HuH-7 (cell line): ENCODE measurements at regions not wholly inside any gene's neighbourhood (a gene's known extent, or its start where the extent isn't known, plus 50 kb on each side); places are given as distances from the start of the nearest gene placed in this dataset.

Experiments
- DNase-seq: peaks from one replicate; pipeline ENCODE4 v3.0.0; 2011; ENCODE audit warnings: low spot score

- no peak for DNase-seq
These were observed 50.3 kb upstream of the GADD45G start for GRCh38 chr9:89554307-89555035.

DNA sequence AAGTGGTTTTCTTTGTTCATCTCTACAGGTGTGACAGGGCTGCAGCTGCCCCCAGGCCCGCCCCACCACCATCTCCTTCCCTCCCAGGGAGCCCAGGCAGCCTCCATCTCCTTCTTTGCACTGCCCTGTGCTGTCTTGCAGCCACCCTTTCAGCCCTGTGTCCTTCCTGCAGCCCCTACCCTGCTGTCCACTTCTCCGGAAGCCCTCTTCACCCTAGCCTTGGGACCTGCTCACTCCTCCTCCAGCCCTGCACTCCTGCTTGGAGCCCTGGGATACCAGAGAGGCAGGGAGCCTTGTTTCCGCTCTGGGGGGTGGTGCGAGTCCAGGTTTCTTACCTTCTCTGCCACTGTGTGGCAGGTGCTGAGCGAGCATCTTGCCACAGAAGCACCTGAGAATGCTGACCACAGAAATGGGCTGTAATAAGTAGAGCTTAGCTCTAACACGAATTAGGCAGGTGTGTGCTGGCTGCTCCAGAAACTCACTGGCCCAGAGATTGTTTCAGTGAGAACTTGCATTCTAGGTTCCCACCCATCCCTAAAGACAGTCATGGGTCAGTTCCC lies 51.3 kb upstream of the GADD45G start:
- DNase-seq = no peak

DNA sequence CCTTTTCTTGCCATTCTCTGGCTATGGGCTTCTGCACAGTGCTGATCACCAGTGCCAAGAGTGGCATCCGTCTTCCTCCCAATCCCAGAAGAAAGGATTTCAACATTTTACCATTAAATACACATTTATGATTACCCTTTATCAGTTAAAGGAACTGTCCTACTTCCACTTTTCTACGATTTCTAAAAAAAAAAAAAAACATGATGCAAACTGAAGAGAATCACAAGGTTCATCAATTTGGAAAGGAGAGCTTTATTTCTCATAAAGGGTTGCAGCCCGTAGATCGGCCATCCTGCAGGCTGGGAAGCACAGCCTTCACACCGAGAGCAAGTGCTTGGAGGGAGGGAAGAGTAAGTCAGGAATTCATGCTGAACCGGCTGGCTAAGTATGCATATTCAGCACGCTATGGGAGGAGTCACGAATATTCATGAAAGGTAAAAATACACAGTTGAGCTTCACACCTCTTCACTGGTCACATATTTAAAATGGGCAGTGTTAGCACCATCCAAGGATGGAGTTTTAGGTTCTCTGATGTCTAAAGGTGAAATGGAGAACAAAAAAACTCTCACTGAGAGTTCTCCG lies 52.5 kb upstream of the SEMA4D start:
- no peak for DNase-seq

DNA sequence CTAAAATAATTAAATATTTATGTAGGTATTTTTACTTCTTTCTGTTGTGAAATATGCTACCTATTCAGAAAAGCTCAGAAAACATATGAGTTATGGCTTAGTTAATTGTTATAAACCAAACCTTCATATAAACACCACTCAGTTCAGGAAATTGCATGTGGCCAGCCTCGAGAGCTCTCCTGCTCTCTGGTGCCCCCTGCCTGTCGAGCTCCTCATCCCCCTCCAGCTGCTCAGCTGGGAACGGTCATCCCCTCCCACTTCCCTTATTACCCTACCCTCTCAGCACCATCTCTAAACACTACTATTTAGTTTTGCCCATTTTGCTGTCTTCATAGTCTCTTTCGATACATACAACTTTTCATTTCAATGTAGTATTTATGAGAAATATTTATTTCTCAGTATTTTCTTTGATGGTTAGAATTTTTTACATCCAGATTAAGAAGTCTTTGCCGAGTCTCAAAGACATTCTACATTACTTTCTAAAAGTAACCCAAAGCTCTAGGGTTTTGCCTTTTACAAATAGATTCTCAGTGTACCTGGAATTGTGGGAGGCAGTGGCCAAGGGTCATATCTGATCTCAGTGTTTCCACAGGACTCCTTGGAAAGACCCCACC lies 51.2 kb upstream of the SEMA4D start:
- peak; percentile 79 for DNase-seq

DNA sequence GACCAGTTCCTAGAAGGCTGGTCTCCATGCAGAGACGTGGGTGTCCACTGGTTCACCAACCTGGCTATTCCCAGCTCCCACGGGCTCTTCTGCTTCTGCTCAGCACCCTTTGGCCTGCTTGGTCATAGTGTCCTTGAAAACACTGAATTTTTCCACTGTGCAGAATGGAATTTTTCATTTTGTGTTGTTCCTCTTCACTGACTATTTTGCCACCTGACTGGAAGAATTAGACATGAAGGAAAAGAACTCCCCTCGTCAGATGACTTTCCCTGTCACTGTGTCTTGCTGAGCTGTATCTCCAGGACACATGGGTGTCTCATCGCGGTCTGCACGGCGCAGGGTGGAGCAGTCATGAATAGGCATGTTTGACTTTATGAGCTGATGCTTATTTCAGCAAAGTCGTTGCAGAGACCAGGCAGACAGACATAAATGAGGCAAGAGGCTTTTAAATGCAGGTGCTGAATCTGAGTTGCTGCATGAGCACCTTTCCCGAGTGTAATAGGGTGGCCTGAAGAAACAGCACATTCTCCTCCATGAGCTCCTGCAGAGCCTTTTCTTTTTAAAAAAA lies 50.2 kb upstream of the SEMA4D start:
- no peak for DNase-seq
